ENCODE measurements at regions not wholly inside any gene's neighbourhood (a gene's known extent, or its start where the extent isn't known, plus 50 kb on each side); places are given as distances from the start of the nearest gene placed in this dataset.

GRCh38 chr16:16791051-16791450 lies 412.1 kb downstream of the NPIPA7 start:
- DNase-seq (ENCODE audit: low spot score in 2 of 2), result no peak
- H3K27ac ChIP-seq, result no peak overlapping the region
- no peaks in the 10 kb centered on the region for H3K4me1 ChIP-seq
- 83 to 86% methylated on average over 1 of the region's 1 CpG for WGBS, 2 donors
- peaks cover 0 to 35% (median 2%) of the 10 kb centered on the region in 4 donors for H3K9me3 ChIP-seq
- no peak overlapping the region for H3K4me3 ChIP-seq
- TF ChIP-seq POLR2A (IDR thresholded peaks at IDR 0.05) (no peak), EP300 (IDR thresholded peaks at IDR 0.05) (no peak), CTCF (IDR thresholded peaks at IDR 0.05) (no peak)
- H3K27me3 ChIP-seq, result no peaks in the 10 kb centered on the region
- H3K36me3 ChIP-seq, result no peaks in the 10 kb centered on the region

GRCh38 chr16:16797239-16797638 lies 418.3 kb downstream of the NPIPA7 start:
- Histone ChIP-seq H3K27me3 (no peaks in the 10 kb centered on the region), H3K4me1 (no peaks in the 10 kb centered on the region), H3K4me3 (no peak overlapping the region), H3K9me3 (peaks cover 0 to 3% (median 0%) of the 10 kb centered on the region in 4 donors), H3K27ac (no peak overlapping the region), H3K36me3 (no peaks in the 10 kb centered on the region)
- DNase-seq (ENCODE audit: low spot score in 2 of 2), result no peak
- TF ChIP-seq POLR2A (IDR thresholded peaks at IDR 0.05), result no peak
- TF ChIP-seq EP300 (IDR thresholded peaks at IDR 0.05), result no peak
- no peak for TF ChIP-seq CTCF (IDR thresholded peaks at IDR 0.05)
- WGBS, 2 donors, result 64 to 71% methylated on average over 2 of the region's 2 CpGs

- no peak for DNase-seq (ENCODE audit: low spot score in 2 of 2)
- Histone ChIP-seq H3K36me3 (no peaks in the 10 kb centered on the region), H3K4me3 (no peak overlapping the region), H3K9me3 (peaks cover 0 to 1% (median 0%) of the 10 kb centered on the region in 4 donors), H3K27me3 (no peaks in the 10 kb centered on the region), H3K4me1 (no peaks in the 10 kb centered on the region), H3K27ac (no peak overlapping the region)
- TF ChIP-seq CTCF (IDR thresholded peaks at IDR 0.05) (no peak), EP300 (IDR thresholded peaks at IDR 0.05) (no peak), POLR2A (IDR thresholded peaks at IDR 0.05) (no peak)
Measured at GRCh38 chr16:16798504-16798903, 419.6 kb downstream of the NPIPA7 start.

- 90 to 91% methylated on average over 4 of the region's 4 CpGs for WGBS, 2 donors
- no peaks in the 10 kb centered on the region for H3K36me3 ChIP-seq
- H3K27ac ChIP-seq, result no peak overlapping the region
- no peaks in the 10 kb centered on the region for H3K4me1 ChIP-seq
- peaks cover 0 to 14% (median 0%) of the 10 kb centered on the region in 4 donors for H3K9me3 ChIP-seq
- H3K27me3 ChIP-seq, result no peaks in the 10 kb centered on the region
- no peak for DNase-seq (ENCODE audit: low spot score in 2 of 2)
- no peak for TF ChIP-seq CTCF (IDR thresholded peaks at IDR 0.05)
- TF ChIP-seq EP300 (IDR thresholded peaks at IDR 0.05), result no peak
- no peak for TF ChIP-seq POLR2A (IDR thresholded peaks at IDR 0.05)
- no peak overlapping the region for H3K4me3 ChIP-seq
Measured at GRCh38 chr16:16805809-16806208, 426.9 kb downstream of the NPIPA7 start.

- H3K27me3 ChIP-seq, result no peaks in the 10 kb centered on the region
Measured at GRCh38 chr16:16815641-16816040, 436.7 kb downstream of the NPIPA7 start.

More at GRCh38 chr16:16815641-16816040, 436.7 kb downstream of the NPIPA7 start:
- DNase-seq (ENCODE audit: low spot score in 2 of 2), result no peak
- H3K27ac ChIP-seq, result no peak overlapping the region
- 77% methylated on average over 2 of the region's 2 CpGs for whole genome bisulfite sequencing, 2 donors
- H3K9me3 ChIP-seq, result peaks cover 0 to 11% (median 0%) of the 10 kb centered on the region in 4 donors
- TF ChIP-seq POLR2A (IDR thresholded peaks at IDR 0.05) (no peak), EP300 (IDR thresholded peaks at IDR 0.05) (no peak), CTCF (IDR thresholded peaks at IDR 0.05) (no peak)
- H3K36me3 ChIP-seq, result no peaks in the 10 kb centered on the region
- no peak overlapping the region for H3K4me3 ChIP-seq
- no peaks in the 10 kb centered on the region for H3K4me1 ChIP-seq
